CD4-positive, alpha-beta T cell treated with Interleukin-6 for 4 hours (primary cell): ENCODE measurements at regions not wholly inside any gene's neighbourhood (a gene's known extent, or its start where the extent isn't known, plus 50 kb on each side); places are given as distances from the start of the nearest gene placed in this dataset.
A peak's percentile ranks its signal among the peaks of the same experiment; 100 is the strongest.
"Not testable (repeated sequence)": the region's sequence is repeated elsewhere in the genome, so short reads cannot be mapped to it uniquely, and the experiment has no call there.

ENCODE experiments used
- DNase-seq: peaks from one replicate; pipeline ENCODE4 v3.0.0-alpha.2; 2020; ENCODE audit warnings: mixed read lengths

- DNase-seq: no peak
Observed at GRCh38 chr21:15441992-15442391, 287.8 kb upstream of the USP25 start.

GRCh38 chr21:15442743-15443469 lies 286.9 kb upstream of the USP25 start:
- no peak for DNase-seq

- DNase-seq: no peak
Observed at GRCh38 chr21:15443740-15444117, 286.1 kb upstream of the USP25 start.

DNA sequence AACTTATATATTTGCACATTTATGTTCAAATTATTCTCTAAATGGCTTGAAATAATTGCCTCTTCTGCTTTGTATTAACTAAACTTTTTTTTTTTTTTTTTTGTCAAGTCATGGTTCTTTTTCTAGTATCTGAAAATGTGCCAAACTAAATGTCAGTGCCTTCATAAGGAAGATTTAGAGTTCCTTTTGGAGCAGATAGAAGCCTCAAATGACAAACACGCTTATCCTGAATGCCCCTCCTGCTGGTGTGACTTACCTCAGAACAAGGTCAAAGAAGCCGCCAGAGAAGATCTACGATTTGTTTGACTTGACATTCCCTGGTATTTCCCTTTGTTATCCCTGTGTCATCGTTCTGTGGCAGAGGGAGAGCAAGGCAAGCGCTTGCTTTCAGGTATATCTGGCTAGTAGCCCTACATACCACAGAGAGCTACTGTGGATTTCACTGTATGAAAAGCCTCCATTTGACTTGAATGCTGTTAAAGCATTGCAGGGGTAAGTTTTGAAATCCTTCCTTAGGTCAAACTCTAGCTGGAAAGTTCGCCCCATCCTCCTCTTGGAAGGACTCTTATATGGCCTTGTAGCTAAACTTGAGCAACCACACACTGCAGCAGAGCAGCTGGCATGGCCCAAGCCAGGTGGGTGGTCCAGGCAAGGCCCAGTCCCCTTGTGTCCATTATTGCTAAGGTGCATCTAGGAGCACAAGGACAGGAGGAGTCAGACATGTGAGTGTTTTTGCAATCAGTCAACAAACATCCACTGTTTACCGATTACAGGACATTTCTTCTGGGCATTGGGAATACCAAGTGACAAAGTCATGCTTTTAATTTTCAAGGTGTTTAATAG lies 285.4 kb upstream of the USP25 start:
- DNase-seq: no peak

GRCh38 chr21:15445327-15445726 lies 284.5 kb upstream of the USP25 start:
- no peak for DNase-seq

DNA sequence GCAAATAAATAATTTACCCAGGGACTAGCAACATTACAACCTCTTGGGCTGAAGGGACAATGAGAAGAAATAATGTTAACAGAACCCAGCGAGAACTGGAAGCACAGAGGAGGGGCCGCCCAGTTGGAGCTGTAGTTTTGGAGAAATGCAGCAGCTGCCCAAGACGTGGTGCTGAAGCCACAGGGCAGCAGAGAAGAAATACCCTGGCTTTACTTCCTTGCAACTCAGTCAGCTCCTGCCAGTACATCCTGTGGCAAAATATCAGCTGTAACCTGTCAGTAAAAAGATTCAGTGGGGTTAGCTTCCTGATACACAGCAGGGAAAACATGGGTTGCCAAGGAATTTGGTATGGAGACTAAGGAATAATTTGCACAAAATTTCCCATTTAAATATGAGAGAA lies 283.6 kb upstream of the USP25 start:
- no peak for DNase-seq

DNA sequence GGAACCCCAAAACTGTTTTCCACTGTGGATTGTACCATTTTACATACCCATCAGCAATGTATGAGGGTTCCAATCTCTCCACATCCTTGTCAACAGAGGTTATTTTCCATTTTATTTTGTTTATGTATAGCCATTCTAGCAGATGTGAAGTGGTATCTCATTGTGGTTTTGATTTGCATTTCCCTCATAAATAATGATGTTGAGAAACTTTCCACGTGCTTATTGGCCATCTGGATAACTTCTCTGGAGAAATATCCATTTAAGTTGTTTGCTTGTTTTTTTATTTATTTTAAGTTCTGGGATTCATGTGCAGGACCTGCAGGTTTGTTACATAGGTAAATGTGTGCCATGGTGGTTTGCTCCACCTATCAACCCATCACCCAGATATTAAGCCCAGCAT lies 280.2 kb upstream of the USP25 start:
- no peak for DNase-seq

- no peak for DNase-seq
Observed at GRCh38 chr21:15453261-15453660, 276.5 kb upstream of the USP25 start.

DNA sequence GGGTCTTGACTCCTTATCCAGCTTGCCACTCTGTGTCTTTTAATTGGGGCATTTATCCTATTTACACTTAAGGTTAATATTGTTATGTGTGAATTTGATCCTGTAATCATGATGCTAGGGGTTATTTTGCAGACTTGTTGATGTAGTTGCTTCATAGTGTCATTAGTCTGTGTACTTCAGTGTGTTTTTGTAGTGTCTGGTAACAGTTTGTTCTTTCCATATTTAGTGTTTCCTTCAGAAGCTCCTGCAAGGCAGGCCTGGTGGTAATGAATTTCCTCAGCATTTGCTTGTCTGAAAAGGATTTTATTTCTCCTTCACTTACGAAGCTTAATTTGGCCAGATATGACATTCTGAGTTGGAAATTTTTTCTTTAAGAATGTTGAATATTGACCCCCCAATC lies 276.0 kb upstream of the USP25 start:
- not testable (repeated sequence) for DNase-seq

DNA sequence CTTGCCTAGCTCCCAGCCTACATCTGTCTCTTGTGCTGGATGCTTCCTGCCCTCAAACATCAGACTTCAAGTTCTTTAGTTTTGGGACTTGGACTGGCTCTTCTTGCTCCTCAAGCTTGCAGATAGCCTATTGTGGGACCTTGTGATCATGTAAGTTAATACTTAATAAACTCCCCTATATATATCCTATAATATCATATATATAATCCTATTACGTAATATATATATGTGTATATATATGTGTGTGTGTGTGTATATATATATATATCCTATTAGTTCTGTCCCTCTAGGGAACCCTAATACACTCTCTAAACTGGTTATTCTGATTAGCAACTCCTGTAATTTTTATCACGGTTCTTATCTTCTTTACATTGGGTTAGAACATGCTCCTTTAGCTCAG lies 274.9 kb upstream of the USP25 start:
- not testable (repeated sequence) for DNase-seq

DNA sequence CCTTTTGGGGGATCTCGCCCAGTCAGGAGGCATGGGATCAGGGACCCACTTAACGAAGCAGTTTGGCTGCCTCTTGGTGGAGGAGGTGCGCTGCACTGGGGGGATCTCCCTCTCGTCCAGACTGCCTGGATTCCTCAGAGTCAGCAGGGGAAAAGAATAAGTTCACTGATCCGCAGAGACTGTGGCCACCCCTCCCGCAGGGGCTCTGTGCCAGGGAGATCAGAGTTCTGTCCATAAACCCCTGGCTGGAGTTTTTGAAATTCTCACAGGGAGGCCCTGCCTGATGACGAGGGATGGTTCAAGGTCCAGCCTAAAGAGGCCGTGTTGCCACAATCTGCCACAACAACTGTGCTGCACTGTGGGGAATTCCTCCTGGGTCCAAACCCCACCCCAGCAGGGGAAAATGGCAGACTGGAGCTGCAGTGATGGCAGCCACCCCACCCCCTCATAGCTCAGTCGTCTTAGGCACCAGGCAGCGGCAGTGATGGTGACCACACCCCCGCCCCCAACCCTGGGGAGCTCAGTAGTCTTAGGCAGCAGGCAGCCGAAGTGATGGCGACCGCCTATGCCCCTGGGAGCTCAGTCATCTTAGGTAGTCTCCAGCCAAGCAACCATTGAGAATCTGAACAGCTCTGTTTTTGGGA lies 273.8 kb upstream of the USP25 start:
- no peak for DNase-seq

DNA sequence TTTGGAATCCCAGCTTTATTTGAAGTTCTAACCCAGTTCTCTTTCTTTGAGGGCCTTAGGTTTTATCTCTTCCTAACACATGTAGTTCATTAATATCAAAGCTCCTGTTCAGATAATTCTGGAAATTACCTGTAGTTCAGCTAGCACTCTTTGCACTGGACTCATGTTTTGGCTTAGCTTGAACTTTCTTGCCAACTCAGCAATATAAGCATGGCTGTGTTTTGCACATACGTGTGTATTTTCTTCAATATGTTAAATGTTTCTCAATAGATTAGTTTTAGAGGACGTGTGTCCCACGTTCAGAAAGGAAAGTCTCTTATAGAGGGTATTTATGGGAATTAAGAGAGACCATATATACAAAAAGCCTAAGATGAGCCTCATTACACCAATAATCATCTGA lies 271.8 kb upstream of the USP25 start:
- no peak for DNase-seq

GRCh38 chr21:15462092-15462491 lies 267.7 kb upstream of the USP25 start:
- no peak for DNase-seq

- no peak for DNase-seq
Observed at GRCh38 chr21:15466329-15466728, 263.5 kb upstream of the USP25 start.

DNA sequence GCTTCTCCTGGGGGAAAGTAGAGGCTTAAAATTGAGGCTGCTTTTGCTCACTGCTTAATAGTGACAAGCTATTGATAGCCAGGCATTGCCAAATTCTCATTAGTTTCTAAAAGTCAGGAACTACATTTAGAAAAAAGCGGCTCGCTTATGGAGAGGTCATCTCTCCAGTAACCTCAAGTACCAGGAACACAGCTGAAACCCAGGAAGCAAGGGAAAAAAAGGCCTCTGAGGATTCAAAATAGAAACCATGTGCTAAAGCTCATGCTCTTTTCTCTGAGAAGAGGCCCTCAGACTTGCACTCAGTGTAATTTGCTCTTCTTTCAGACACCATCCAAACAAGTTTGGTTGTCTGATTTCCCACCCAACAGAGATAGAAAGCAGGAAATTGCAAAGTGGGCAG lies 261.4 kb upstream of the USP25 start:
- DNase-seq: no peak

DNA sequence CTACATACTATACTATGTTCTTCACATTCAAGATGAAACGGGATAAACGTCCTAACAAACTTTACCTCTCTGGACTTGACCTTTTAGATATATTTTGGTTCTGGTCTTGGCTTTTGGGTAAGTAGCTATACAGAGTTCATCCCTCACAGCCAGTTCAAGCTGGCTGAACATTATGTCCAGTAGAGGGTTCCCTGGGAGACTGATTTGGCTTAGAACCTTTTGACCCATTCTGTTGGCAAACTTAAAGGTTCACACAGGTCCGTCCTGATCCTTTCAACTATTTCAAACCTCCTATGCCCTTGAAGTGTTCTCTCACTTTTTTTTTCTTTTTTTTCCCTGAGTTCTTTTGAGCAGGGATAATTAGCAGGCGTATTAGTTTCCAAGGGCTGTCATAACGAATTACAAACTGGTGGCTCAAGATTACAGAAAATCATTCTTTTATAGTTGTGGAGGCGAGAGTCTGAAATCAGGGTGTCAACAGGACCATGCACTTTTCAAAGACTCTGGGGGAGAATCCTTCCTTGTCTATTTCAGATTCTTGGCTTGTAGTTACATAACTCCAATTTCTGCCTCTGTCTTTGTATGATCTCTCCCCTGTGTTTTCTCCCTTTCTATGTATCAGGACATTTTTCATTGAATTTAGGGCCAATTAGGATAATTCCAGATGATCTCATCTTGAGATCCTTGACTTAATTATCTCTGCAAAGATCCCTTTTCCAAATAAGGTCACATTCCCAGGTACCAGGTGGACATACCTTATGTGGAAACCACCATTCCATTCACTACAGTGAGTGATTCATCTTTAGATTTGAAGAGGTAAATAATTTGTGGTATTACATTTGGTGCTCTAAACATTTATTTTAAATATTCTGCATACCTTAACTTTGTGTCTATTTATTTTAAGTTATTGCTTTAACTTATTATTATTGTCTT lies 257.4 kb upstream of the USP25 start:
- DNase-seq: no peak

GRCh38 chr21:15477773-15478172 lies 252.0 kb upstream of the USP25 start:
- DNase-seq: not testable (repeated sequence)

GRCh38 chr21:15480160-15480559 lies 249.6 kb upstream of the USP25 start:
- no peak for DNase-seq

GRCh38 chr21:15483138-15483780 lies 246.5 kb upstream of the USP25 start:
- DNase-seq: peak; percentile 83

DNA sequence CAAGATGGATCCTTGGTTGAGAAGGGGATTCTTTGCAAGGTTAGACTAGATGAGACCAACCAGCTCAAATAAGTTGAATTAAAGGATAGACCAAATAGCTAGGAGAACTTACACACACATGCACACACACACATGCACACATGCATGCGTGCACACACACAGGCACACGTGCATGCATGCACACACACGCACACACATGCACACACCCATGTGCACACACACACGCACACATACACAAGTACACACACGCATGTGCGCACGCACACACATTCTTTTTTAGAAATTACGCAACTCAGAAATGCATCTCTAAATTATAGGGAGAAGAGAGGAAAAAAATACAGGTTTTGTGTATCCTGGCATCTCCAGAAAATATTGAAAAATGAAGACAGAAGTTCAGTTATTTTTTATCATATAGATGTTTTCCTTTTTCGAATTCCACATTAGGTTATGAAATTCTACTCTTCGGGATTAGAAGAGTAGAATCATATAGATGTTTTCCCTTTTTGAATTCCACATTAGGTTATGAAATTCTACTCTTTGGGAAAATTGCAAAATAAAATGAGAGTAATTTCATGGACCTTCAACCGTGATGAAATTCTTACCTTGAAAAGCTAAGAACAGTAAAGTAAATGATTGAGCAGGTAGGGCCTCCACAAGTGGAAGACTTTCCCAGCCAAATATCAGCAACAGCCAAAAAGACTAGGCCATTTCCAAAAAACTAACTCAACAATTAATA lies 243.2 kb upstream of the USP25 start:
- DNase-seq: no peak

DNA sequence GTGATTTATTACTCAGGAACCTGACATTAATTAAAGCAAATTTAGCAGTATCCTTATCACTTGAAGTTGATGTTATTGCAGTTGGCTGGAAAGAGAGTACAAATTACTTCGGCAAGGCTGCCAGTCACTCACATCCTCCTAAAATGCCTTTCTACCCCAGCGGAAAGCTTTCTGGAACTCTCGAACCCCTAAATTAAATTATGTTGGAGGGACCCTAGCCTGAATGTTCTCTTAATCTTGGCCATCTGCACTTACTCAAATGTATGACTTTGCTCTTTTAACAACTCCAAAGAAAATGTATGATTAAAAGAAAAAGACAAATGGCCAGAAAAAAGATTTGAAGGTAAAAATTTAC lies 242.6 kb upstream of the USP25 start:
- no peak for DNase-seq

- DNase-seq: no peak
Observed at GRCh38 chr21:15491100-15491499, 238.7 kb upstream of the USP25 start.
